ENCODE measurements at regions not wholly inside any gene's neighbourhood (a gene's known extent, or its start where the extent isn't known, plus 50 kb on each side); places are given as distances from the start of the nearest gene placed in this dataset.

DNA sequence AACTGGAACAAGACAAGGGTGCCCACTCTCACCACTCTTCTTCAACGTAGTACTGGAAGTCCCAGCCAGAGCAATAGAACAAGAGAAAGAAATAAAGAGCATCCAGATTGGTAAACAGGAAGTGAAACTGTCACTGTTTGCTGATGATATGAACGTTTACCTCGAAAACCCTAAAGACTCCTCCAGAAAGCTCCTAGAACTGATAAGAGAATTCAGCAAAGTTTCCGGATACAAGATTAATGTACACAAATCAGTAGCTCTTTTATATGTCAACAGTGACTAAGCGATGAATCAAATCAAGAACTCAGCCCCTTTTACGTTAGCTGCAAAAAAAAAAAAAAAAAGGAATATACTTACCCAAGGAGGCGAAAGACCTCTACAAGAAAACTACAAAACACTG is 306.6 kb downstream of the PLK2 start:
- in situ Hi-C loops (cut with MboI; ENCODE audit: low sequenced_read_pairs) = no loop called here
- DNase-seq (ENCODE audit: low spot score in 2 of 2) = no peak

DNA sequence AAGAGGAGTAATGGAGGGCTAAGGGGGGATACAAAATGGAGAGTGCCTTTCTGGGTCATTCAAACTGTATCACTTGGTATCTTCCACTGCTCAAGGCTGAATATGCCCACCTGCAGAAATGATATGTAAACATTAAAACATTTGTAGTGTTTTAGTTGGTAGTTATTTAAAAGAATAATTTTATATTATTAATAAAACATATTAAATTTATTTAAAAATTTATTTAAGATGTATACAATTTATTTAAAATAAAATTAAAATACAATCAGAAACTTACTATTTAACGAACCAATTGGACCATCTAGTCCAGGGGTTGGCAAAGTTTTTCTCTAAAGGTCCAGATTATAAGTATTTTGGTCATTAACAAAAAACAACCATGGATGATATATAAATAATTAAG is 308.5 kb downstream of the PLK2 start:
- in situ Hi-C loops (cut with MboI; ENCODE audit: low sequenced_read_pairs) = no loop called here
- H3K27me3 ChIP-seq (ENCODE audit: low read depth) = no peaks in the 10 kb centered on the region
- H3K9me3 ChIP-seq = no peaks in the 10 kb centered on the region
- H3K4me1 ChIP-seq = no peaks in the 10 kb centered on the region
- DNase-seq (ENCODE audit: low spot score in 2 of 2) = no peak
- H3K4me3 ChIP-seq = no peak overlapping the region
- H3K36me3 ChIP-seq (replicated peaks) = no peaks in the 10 kb centered on the region

More for the DNA sequence above, 306.6 kb downstream of the PLK2 start:
- Histone ChIP-seq H3K4me1 (no peaks in the 10 kb centered on the region), H3K36me3 (replicated peaks) (no peaks in the 10 kb centered on the region), H3K4me3 (no peak overlapping the region), H3K9me3 (no peaks in the 10 kb centered on the region), H3K27me3 (ENCODE audit: low read depth) (no peaks in the 10 kb centered on the region)

DNA sequence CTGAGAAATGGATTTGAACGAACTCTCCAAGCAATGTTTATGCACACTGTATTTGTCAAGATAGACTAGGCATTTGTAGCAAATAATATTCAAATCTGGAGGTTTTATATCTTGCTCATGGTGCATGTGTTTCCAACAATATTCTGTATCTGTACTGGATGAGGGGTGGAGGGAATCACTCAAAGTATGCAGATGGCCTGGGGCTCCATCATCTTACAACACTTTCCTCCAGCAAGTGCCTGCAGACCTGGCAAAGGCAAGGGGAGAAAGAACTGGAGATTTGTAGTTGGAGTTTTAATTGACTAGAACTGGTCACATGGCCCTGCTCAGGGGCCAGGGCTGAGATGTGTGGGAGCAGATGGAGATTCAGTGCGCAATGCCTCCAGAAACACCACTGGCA is 309.0 kb downstream of the PLK2 start:
- Histone ChIP-seq H3K9me3 (no peaks in the 10 kb centered on the region), H3K27me3 (ENCODE audit: low read depth) (no peaks in the 10 kb centered on the region), H3K4me1 (no peaks in the 10 kb centered on the region), H3K36me3 (replicated peaks) (no peaks in the 10 kb centered on the region), H3K4me3 (no peak overlapping the region)
- in situ Hi-C loops (cut with MboI; ENCODE audit: low sequenced_read_pairs) = no loop called here
- DNase-seq (ENCODE audit: low spot score in 2 of 2) = no peak

DNA sequence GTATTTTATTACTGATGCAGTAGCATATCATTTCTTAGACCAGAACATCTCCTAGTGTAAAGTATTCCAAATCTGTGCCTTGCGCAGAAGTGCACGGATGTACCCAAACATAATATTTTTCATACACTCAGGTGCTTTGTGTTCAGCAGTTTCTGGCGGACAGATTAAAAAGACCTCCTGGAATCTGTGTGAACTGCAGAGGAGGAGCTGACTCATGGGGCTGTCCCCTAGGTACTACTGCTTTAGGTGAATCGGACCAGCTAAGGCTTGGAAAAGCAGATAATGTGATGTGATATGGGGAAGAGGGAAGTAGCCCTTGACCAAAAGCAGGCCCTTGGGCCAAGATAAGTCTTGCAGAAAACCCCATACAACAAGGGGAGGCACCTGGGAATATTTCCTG is 310.1 kb downstream of the PLK2 start:
- Histone ChIP-seq H3K36me3 (replicated peaks) (no peaks in the 10 kb centered on the region), H3K4me3 (no peak overlapping the region), H3K9me3 (no peaks in the 10 kb centered on the region), H3K27me3 (ENCODE audit: low read depth) (no peaks in the 10 kb centered on the region), H3K4me1 (no peaks in the 10 kb centered on the region)
- DNase-seq (ENCODE audit: low spot score in 2 of 2) = no peak
- in situ Hi-C loops (cut with MboI; ENCODE audit: low sequenced_read_pairs) = no loop called here

GRCh38 chr5:58149345-58149744 is 310.5 kb downstream of the PLK2 start:
- H3K27me3 ChIP-seq (ENCODE audit: low read depth) = no peaks in the 10 kb centered on the region
- H3K4me1 ChIP-seq = no peaks in the 10 kb centered on the region
- H3K4me3 ChIP-seq = no peak overlapping the region
- H3K36me3 ChIP-seq (replicated peaks) = no peaks in the 10 kb centered on the region
- DNase-seq (ENCODE audit: low spot score in 2 of 2) = no peak
- in situ Hi-C loops (cut with MboI; ENCODE audit: low sequenced_read_pairs) = no loop called here
- no peaks in the 10 kb centered on the region for H3K9me3 ChIP-seq

- Histone ChIP-seq H3K9me3 (no peaks in the 10 kb centered on the region), H3K36me3 (replicated peaks) (no peaks in the 10 kb centered on the region), H3K27me3 (ENCODE audit: low read depth) (no peaks in the 10 kb centered on the region), H3K4me3 (no peak overlapping the region), H3K4me1 (no peaks in the 10 kb centered on the region)
- DNase-seq (ENCODE audit: low spot score in 2 of 2) = no peak
- in situ Hi-C loops (cut with MboI; ENCODE audit: low sequenced_read_pairs) = no loop called here
Measured at GRCh38 chr5:58148254-58148775, 311.6 kb downstream of the PLK2 start.

GRCh38 chr5:58145397-58145934 is 314.4 kb downstream of the PLK2 start:
- in situ Hi-C loops (cut with MboI; ENCODE audit: low sequenced_read_pairs) = no loop called here
- no peak overlapping the region for H3K4me3 ChIP-seq
- no peaks in the 10 kb centered on the region for H3K36me3 ChIP-seq (replicated peaks)
- DNase-seq (ENCODE audit: low spot score in 2 of 2) = no peak
- H3K27me3 ChIP-seq (ENCODE audit: low read depth) = no peaks in the 10 kb centered on the region
- no peaks in the 10 kb centered on the region for H3K4me1 ChIP-seq
- no peaks in the 10 kb centered on the region for H3K9me3 ChIP-seq

DNA sequence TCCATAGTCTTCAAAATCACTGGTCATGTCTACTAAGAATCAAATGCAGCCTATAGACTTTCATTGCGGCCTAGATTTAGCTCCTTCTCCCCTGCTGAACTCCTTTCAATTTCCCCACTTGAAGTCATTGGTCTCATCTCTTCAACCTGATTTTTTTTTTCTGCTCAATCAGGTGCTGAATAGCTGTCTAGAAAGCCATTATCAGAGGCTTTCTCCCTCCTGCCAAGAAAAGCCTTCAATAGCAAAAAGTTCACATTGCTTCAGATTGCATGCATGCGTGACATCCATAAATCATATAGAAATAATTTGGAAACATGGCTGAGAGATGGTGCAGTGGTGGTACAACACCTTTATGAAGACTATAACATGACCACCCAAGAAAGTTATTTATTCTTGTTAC is 316.2 kb downstream of the PLK2 start:
- Histone ChIP-seq H3K4me1 (no peaks in the 10 kb centered on the region), H3K36me3 (replicated peaks) (no peaks in the 10 kb centered on the region), H3K4me3 (no peak overlapping the region), H3K9me3 (no peaks in the 10 kb centered on the region), H3K27me3 (ENCODE audit: low read depth) (no peaks in the 10 kb centered on the region)
- DNase-seq (ENCODE audit: low spot score in 2 of 2) = no peak
- in situ Hi-C loops (cut with MboI; ENCODE audit: low sequenced_read_pairs) = no loop called here

GRCh38 chr5:58143181-58143580 is 316.7 kb downstream of the PLK2 start:
- Histone ChIP-seq H3K4me1 (no peaks in the 10 kb centered on the region), H3K36me3 (replicated peaks) (no peaks in the 10 kb centered on the region), H3K27me3 (ENCODE audit: low read depth) (no peaks in the 10 kb centered on the region), H3K4me3 (no peak overlapping the region), H3K9me3 (no peaks in the 10 kb centered on the region)
- DNase-seq (ENCODE audit: low spot score in 2 of 2) = no peak
- in situ Hi-C loops (cut with MboI; ENCODE audit: low sequenced_read_pairs) = no loop called here

GRCh38 chr5:58138791-58139190 is 321.1 kb downstream of the PLK2 start:
- in situ Hi-C loops (cut with MboI; ENCODE audit: low sequenced_read_pairs) = no loop called here
- H3K4me1 ChIP-seq = no peaks in the 10 kb centered on the region
- H3K36me3 ChIP-seq (replicated peaks) = no peaks in the 10 kb centered on the region
- no peak for DNase-seq (ENCODE audit: low spot score in 2 of 2)
- H3K9me3 ChIP-seq = no peaks in the 10 kb centered on the region
- no peak overlapping the region for H3K4me3 ChIP-seq
- no peaks in the 10 kb centered on the region for H3K27me3 ChIP-seq (ENCODE audit: low read depth)

DNA sequence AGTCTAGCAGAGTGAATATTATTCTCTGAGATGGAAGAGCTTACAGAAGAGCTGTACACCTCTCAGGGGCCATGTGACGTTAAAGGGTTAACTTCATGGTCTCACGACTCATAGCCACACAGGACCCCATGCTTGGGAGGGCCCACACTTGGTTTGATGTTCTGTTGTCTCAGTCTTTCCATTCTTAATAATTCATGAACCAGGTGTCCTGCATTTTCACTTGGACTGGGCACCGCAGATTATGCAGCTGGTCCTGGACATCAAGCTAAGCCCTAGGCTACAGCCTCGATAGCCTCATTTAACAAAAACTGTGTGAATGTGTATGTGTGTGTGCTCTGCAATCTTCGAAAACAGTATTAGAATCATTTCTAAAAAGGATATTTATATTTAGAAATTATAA is 323.5 kb downstream of the PLK2 start:
- Histone ChIP-seq H3K27me3 (ENCODE audit: low read depth) (no peaks in the 10 kb centered on the region), H3K9me3 (no peaks in the 10 kb centered on the region), H3K4me3 (no peak overlapping the region), H3K4me1 (no peaks in the 10 kb centered on the region), H3K36me3 (replicated peaks) (no peaks in the 10 kb centered on the region)
- in situ Hi-C loops (cut with MboI; ENCODE audit: low sequenced_read_pairs) = no loop called here
- DNase-seq (ENCODE audit: low spot score in 2 of 2) = no peak

- H3K9me3 ChIP-seq = no peaks in the 10 kb centered on the region
- H3K4me3 ChIP-seq = no peak overlapping the region
- no peaks in the 10 kb centered on the region for H3K27me3 ChIP-seq (ENCODE audit: low read depth)
- no peaks in the 10 kb centered on the region for H3K4me1 ChIP-seq
- in situ Hi-C loops (cut with MboI; ENCODE audit: low sequenced_read_pairs) = no loop called here
- DNase-seq (ENCODE audit: low spot score in 2 of 2) = no peak
- H3K36me3 ChIP-seq (replicated peaks) = no peaks in the 10 kb centered on the region
Measured at GRCh38 chr5:58135571-58136335, 324.1 kb downstream of the PLK2 start.

DNA sequence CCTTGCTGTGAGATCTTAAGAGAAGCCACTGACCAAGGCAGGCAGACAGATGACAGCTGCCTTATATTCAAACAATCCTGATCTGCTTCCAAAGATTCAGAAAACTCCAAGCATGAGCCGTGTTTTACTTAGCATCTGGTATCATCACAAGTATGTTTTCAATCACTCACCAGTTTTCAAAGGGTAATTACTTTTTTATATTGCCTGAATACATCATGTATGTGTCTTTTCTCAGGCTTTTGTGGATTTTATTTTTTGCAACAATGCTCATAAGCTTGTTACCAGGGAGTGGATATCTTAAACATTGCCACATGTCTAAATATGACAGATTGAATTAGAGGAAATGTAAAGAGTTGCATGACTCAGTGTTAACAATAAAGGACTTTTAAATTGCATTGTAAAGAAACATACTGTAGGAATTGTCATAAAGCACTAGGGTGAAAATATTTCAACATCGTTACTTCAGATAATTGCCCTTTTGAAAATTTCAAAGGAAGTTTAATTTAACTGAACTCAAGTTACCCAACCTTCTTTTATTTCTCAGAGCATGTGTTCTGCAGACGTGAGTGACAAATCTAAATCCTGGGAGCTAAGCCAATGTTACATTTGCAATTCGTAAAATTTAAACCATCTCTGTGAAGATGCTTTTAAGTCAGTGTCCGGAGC is 326.1 kb downstream of the PLK2 start:
- Histone ChIP-seq H3K36me3 (replicated peaks) (no peaks in the 10 kb centered on the region), H3K4me3 (no peak overlapping the region), H3K9me3 (no peaks in the 10 kb centered on the region), H3K27me3 (ENCODE audit: low read depth) (no peaks in the 10 kb centered on the region), H3K4me1 (no peaks in the 10 kb centered on the region)
- in situ Hi-C loops (cut with MboI; ENCODE audit: low sequenced_read_pairs) = no loop called here
- no peak for DNase-seq (ENCODE audit: low spot score in 2 of 2)

DNA sequence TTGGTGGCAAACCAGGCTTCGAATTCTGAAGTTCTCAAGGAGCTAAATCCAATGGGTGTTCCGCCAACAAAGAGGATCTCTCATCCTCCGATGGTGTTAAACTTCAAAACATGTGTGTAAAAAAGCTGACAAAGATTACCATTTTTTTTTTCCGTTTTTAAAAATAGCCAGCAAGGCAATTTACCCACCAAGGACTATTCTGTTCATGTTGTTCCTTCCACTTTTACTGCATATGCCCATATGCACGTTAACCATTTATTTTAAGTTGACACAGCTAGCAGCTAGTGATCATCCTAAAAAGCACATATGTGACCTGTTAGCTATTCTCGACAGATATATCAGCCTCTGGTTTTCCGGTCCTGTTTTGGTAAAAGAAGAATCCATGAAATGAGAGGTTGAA is 326.7 kb downstream of the PLK2 start:
- Histone ChIP-seq H3K4me1 (no peaks in the 10 kb centered on the region), H3K27me3 (ENCODE audit: low read depth) (no peaks in the 10 kb centered on the region), H3K36me3 (replicated peaks) (no peaks in the 10 kb centered on the region), H3K4me3 (no peak overlapping the region), H3K9me3 (no peaks in the 10 kb centered on the region)
- no peak for DNase-seq (ENCODE audit: low spot score in 2 of 2)
- in situ Hi-C loops (cut with MboI; ENCODE audit: low sequenced_read_pairs) = no loop called here

All from HAP-1 (cell line).